Heart left ventricle (tissue), 16 donors: ENCODE measurements at regions not wholly inside any gene's neighbourhood (a gene's known extent, or its start where the extent isn't known, plus 50 kb on each side); places are given as distances from the start of the nearest gene placed in this dataset.

ENCODE experiments used
- ATAC-seq, 4 donors: fragments of 200-7000 bp; cut with Tn5 transposase; one replicate each; pipeline ENCODE4 v1.9.1; 2020 to 2022; ENCODE audit warnings: moderate library complexity in 4 of 4, mild to moderate bottlenecking in 3 of 4, moderate number of reproducible peaks in 1 of 4
- DNase-seq, 5 donors: peaks; one replicate each; pipeline ENCODE4 v3.0.0-alpha.2; 2020
- H3K27ac ChIP-seq, 12 donors: fragments of 200-600 bp; sonication (generic) in 4 of 12; one replicate each; pipeline versions ENCODE4 v1.5.0 to v1.8.0; 2016 to 2022; ENCODE audit warnings: mild to moderate bottlenecking in 2 of 12
- H3K27me3 ChIP-seq, 9 donors: fragments of 200-600 bp; sonication (generic) in 2 of 9; one replicate each; pipeline versions ENCODE4 v1.5.1 to v1.8.0; 2016 to 2022; ENCODE audit warnings: mild to moderate bottlenecking in 3 of 9
- H3K36me3 ChIP-seq, 9 donors: fragments of 200-600 bp; sonication (generic) in 2 of 9; one replicate each; pipeline versions ENCODE4 v1.5.0 to v1.8.0; 2018 to 2022; ENCODE audit warnings: mild to moderate bottlenecking in 2 of 9
- H3K4me1 ChIP-seq, 12 donors: fragments of 200-600 bp; sonication (generic) in 4 of 12; one replicate each; pipeline versions ENCODE4 v1.5.0 to v1.8.0; 2016 to 2022; ENCODE audit warnings: mild to moderate bottlenecking in 3 of 12
- H3K4me3 ChIP-seq, 12 donors: fragments of 200-600 bp; sonication (generic) in 4 of 12; one replicate each; pipeline versions ENCODE4 v1.5.0 to v1.8.0; 2017 to 2022; ENCODE audit warnings: mild to moderate bottlenecking in 9 of 12, moderate library complexity in 4 of 12
- H3K9me3 ChIP-seq, 12 donors: fragments of 200-600 bp; sonication (generic) in 4 of 12; one replicate each; pipeline versions ENCODE4 v1.5.0 to v1.8.0; 2016 to 2022; ENCODE audit warnings: mild to moderate bottlenecking in 1 of 12
- POLR2A ChIP-seq, 2 donors: fragments of 450-650 bp; IDR thresholded peaks; one replicate each; pipeline ENCODE4 v1.6.1; 2017; ENCODE audit warnings: antibody characterized with exemption in 2 of 2, mild to moderate bottlenecking in 2 of 2, moderate library complexity in 2 of 2
- WGBS, 4 donors: extraction: QIAGEN DNeasy Blood & Tissue Kit in 2 of 4; methylation state at CpG; one replicate each; pipeline versions ENCODE4 v1.1.5 to v1.1.7; 2013 to 2018; 5-methylcytosine and 5-hydroxymethylcytosine counted together
- intact Hi-C, 10 donors: fragments of 100-400 bp; cut with DNase I; formaldehyde crosslinking; loops; one replicate each; pipeline versions ENCODE4 v1.11.1 to v1.14.2; 2022
- TF ChIP-seq, protein P1 (sequence below), 12 donors: fragments of 200-600 bp; sonication (generic) in 4 of 12; IDR thresholded peaks; one replicate each; pipeline versions ENCODE4 v1.5.0 to v1.8.0; 2018 to 2022; ENCODE audit warnings: antibody characterized with exemption in 12 of 12, mild to moderate bottlenecking in 5 of 12
- donor health status: ischemic (EF 13 %, LVEDD 7.1; RV severe dilation, severe dysfunction).
- donor health status: healthy with polysubstance abuse.
- donor health status: DM: no; HTN: yes; CAD: no.
- donor health status: DM: no; HTN: no; CAD: no.
- donor health status: ischemic (EF 25% LVEDD 6.9; RV normal size, moderate dysfunction).
- donor health status: ischemic (EF 25% LVEDD 5.7; RV mildly dilated, moderate dysfunction).
- donor health status: healthy.
- donor health status: DM: yes; HTN: yes; CAD: no.
- donor health status: ischemic (EF 35%, LVEDD 5.7; RV mildly dilated, moderate dysfunction).
- donor health status: nonischemic (EF 11% LVEDD 7.7; RV severe dilation, severe dysfunction).
- donor health status: DM: yes; HTN: yes; CAD: no.
- donor health status: PGD.
- donor health status: ischemic (EF 29% LVEDD 5.4; RV normal size, mild dysfunction).
- donor health status: nonischemic (EF 23%, LVEDD 6.1; RV moderate dilation, normal function).

DNA sequence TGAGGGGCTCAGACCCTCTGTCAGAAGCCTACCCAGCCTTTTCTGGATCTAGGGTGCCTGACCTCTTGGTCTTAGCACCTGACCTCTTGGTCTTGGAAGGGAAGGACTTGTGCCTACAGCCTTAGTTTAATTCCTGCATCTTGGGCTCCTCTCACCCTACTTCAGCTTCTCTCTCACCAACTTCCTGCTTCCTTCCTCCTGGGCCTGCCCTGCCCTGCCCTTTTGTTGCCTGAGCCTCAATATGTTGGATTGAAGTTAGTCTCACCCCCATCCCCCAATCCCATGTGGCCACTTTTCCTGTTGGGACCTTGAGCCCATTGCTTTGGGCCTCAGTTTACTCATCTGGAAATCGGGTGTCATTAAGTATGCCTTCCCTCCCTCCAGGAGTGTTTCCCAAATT, 206.2 kb upstream of the SKOR2 start:
- ATAC-seq (no peak), DNase-seq (no peak)
- no peaks in the 10 kb centered on the region for H3K4me1 ChIP-seq
- no peaks in the 10 kb centered on the region for H3K36me3 ChIP-seq
- intact Hi-C loops, result no loop called here
- H3K27ac ChIP-seq, result no peak overlapping the region
- no peak overlapping the region for H3K4me3 ChIP-seq
- 58 to 69% (median 61%) methylated on average over 1 of the region's 1 CpG for WGBS, 4 donors
- no peak for TF ChIP-seq POLR2A (IDR thresholded peaks at IDR 0.05)
- TF ChIP-seq, protein P1, sequence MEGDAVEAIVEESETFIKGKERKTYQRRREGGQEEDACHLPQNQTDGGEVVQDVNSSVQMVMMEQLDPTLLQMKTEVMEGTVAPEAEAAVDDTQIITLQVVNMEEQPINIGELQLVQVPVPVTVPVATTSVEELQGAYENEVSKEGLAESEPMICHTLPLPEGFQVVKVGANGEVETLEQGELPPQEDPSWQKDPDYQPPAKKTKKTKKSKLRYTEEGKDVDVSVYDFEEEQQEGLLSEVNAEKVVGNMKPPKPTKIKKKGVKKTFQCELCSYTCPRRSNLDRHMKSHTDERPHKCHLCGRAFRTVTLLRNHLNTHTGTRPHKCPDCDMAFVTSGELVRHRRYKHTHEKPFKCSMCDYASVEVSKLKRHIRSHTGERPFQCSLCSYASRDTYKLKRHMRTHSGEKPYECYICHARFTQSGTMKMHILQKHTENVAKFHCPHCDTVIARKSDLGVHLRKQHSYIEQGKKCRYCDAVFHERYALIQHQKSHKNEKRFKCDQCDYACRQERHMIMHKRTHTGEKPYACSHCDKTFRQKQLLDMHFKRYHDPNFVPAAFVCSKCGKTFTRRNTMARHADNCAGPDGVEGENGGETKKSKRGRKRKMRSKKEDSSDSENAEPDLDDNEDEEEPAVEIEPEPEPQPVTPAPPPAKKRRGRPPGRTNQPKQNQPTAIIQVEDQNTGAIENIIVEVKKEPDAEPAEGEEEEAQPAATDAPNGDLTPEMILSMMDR (IDR thresholded peaks at IDR 0.05), result no peak
- H3K9me3 ChIP-seq, result no peaks in the 10 kb centered on the region
- peaks cover 0 to 2% (median 0%) of the 10 kb centered on the region in 9 donors for H3K27me3 ChIP-seq

DNA sequence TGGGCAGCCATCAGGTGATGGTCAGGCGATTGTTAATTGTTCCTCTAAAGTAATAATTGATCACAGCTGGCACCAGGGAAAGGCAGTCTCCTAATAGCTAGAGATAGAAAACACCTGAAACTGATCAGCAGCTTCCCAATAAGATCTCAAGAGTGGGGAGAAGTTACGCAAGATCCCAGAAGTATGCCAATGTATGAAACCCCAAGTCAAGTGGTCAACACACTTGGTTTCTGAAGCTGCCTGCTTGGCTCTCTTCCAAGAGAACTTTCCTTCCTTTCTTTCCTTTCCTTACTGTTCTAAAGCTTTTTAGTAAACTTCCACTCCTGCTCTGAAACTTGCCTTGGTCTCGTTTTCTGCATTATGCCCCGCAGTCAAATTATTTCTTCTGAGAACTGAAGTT, 201.6 kb upstream of the SKOR2 start:
- DNase-seq, result no peak
- intact Hi-C loops, result no loop called here
- WGBS, 4 donors, result 89 to 91% (median 90%) methylated on average over 4 of the region's 4 CpGs
- H3K36me3 ChIP-seq, result no peaks in the 10 kb centered on the region
- no peak for ATAC-seq
- H3K4me1 ChIP-seq, result no peaks in the 10 kb centered on the region
- no peaks in the 10 kb centered on the region for H3K9me3 ChIP-seq
- H3K27me3 ChIP-seq, result no peaks in the 10 kb centered on the region
- no peak overlapping the region for H3K27ac ChIP-seq
- TF ChIP-seq POLR2A (IDR thresholded peaks at IDR 0.05), result no peak
- TF ChIP-seq, protein P1 (IDR thresholded peaks at IDR 0.05), result no peak
- H3K4me3 ChIP-seq, result no peak overlapping the region

DNA sequence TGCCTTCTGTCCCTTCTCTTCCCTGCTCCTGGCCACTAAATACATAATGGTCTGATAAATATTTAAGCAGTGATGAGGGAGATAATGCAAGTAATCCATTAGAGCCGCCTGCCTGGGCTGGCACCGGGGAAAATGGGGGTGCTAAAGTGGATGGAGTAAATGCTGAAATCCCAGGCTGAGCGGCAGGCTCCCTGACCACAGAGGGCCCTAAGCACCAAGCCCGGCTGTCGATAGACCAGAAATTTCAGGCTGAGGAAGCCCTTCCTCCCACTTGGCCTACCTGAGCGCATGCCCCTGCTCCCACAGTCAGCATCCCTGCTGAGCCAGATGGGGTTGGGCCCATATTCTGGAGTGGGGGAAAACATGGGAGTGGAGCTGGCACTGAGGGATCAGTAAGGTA, 197.5 kb upstream of the SKOR2 start:
- H3K36me3 ChIP-seq, result no peaks in the 10 kb centered on the region
- 81 to 91% (median 88%) methylated on average over 6 of the region's 6 CpGs for whole genome bisulfite sequencing, 4 donors
- intact Hi-C loops, result no loop called here
- no peaks in the 10 kb centered on the region for H3K27me3 ChIP-seq
- H3K4me1 ChIP-seq, result no peaks in the 10 kb centered on the region
- DNase-seq (no peak), ATAC-seq (no peak)
- H3K27ac ChIP-seq, result no peak overlapping the region
- H3K4me3 ChIP-seq, result no peak overlapping the region
- peaks cover 0 to 11% (median 0%) of the 10 kb centered on the region in 12 donors for H3K9me3 ChIP-seq
- TF ChIP-seq, protein P1 (IDR thresholded peaks at IDR 0.05), result no peak
- no peak for TF ChIP-seq POLR2A (IDR thresholded peaks at IDR 0.05)

DNA sequence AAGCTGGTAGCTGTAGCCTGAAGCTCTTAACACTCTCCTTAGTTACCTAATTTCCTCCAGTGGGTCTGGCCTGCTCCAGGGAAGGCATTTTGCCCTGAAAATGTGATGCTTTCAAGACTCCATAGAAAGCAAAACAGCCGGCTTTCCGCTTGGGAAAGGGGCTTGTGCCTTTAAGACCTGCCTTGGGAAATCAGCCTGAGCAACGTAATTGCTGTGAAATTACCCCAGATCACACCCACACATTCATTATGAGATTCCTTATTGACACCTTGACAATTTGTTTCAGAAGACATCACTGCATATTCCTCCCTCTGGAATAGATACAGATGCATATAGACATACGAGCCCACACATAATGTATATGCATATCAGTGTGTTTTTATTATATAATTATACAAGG, 190.5 kb upstream of the SKOR2 start:
- Histone ChIP-seq H3K9me3 (peaks cover 0 to 11% (median 0%) of the 10 kb centered on the region in 12 donors), H3K36me3 (no peaks in the 10 kb centered on the region), H3K27ac (no peak overlapping the region), H3K4me1 (no peaks in the 10 kb centered on the region), H3K27me3 (peaks cover 0 to 8% (median 0%) of the 10 kb centered on the region in 9 donors), H3K4me3 (no peak overlapping the region)
- intact Hi-C loops, result no loop called here
- WGBS, 4 donors, result 69 to 78% (median 73%) methylated on average over 4 of the region's 4 CpGs
- no peak for ATAC-seq
- no peak for TF ChIP-seq POLR2A (IDR thresholded peaks at IDR 0.05)
- TF ChIP-seq, protein P1 (IDR thresholded peaks at IDR 0.05), result no peak
- DNase-seq, result no peak
